ENCODE measurements at regions not wholly inside any gene's neighbourhood (a gene's known extent, or its start where the extent isn't known, plus 50 kb on each side); places are given as distances from the start of the nearest gene placed in this dataset.

DNA sequence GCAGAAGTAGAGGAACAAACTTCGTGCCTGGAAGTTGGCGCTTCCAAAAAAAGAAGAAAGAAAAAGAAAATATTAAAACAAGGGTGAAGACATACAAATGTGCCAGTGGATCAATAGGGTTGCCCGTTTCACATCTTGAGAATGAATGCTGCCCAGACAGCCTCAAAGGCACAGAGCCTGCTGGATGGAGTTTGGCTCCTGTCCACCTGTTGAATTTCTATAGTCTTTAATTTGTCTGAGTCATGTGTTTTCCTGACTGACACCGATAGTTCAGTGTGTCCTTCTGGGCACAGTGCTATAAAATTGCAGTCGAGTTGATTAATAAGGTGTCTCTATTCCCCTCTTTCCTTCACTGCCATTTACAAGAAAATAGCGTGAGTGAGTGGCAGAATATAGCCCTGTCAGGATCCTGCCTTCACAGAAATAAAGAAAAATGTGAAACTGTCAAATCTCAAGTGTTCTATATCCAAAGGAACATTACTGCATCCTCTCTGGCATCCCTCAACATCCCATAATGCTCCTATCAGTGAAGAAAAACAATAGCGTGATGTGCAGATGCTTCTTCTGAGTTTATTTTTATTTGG lies 471.3 kb upstream of the AUTS2 start:
- no peak for DNase-seq

DNA sequence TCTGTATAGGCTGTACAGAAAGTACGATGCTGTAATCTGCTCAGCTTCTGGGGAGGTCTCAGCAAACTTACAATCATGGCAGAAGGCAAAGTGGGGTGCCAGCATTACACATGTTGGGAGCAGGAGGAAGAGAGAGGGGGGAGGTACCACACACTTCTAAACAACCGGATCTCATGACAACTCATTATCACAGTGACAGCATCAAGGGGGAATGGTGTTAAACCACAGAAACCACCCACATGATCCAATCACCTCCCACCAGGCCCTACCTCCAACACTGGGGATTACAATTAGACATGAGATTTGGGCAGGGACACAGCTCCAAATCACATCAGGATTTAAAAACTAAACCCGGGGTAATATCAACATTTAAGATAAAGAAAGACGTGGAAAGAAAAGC lies 468.8 kb upstream of the AUTS2 start:
- no peak for DNase-seq

DNA sequence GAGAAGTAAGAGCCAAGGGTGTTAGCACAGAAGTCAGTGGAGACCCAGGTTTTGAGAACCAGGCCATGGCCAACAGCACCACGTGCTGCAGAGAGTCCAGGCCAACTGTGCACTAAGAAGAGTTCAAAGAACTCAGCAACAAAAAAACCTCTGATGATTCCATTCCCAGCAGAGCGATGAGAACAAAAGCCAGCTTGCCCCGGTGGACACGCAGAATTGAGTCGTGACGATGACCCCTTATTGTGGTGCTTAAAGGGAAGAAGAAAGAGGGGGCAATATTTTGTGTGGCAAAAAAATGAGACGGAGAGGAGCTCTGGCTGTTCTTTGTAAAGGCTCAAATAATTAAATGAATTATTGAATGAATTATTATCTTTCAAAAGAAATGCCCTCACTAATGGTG lies 468.3 kb upstream of the AUTS2 start:
- no peak for DNase-seq

DNA sequence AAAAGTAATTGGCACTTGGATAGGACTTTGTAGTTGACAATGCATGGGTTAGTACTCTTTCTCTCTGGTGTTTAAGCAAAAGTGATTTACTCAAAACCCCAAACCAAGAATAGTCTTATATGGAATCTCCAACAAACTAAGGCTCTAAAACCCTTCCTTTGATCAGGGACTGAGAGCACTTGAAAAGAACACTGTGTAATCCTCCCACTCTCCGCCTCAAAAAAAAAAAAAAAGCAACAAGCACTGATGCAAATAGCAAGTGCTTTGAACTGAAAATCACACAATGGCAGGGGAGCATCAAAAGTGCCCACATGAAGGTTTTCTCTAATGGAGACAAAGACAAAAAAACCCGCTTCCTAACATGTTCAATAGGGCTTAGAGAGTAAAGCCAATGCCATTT lies 467.9 kb upstream of the AUTS2 start:
- no peak for DNase-seq

DNA sequence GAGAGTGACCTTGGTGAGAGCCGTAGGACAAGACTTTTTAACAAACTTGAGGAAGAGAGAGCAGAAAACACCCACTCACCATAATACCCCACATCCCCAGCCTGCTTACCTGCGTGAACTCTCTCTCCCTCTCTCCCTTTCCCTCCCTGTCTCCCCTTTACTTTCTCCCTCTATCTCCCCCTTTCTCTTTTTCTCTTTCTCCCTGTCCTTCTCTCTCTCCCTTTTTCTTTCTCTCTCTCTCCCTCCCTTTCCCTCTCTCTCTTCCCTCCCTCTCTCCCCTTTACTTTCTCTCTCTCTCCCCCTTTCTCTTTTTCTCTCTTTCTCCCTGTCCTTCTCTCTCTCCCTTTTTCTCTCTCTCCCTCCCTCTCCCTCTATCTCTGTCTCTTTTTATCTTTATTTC lies 464.0 kb upstream of the AUTS2 start:
- no peak for DNase-seq

DNA sequence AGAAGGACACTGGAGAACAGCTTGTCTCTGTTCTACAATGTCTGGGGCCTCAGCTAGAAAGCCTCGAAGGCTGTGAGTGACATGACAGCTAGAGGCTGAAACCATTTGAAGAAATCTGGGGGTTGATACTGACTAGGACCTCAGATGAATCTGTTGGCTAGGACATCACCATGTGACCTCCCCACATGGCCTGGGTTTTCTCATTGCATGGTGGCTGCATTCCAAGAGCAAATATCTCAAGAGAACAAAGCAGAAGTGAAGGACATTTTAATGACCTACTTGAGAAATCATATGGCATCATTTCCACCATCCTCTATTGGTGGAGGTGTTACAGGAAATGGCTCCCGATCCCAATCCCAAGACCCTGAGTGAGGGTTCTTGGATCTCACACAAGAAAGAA lies 450.6 kb upstream of the AUTS2 start:
- no peak for DNase-seq

DNA sequence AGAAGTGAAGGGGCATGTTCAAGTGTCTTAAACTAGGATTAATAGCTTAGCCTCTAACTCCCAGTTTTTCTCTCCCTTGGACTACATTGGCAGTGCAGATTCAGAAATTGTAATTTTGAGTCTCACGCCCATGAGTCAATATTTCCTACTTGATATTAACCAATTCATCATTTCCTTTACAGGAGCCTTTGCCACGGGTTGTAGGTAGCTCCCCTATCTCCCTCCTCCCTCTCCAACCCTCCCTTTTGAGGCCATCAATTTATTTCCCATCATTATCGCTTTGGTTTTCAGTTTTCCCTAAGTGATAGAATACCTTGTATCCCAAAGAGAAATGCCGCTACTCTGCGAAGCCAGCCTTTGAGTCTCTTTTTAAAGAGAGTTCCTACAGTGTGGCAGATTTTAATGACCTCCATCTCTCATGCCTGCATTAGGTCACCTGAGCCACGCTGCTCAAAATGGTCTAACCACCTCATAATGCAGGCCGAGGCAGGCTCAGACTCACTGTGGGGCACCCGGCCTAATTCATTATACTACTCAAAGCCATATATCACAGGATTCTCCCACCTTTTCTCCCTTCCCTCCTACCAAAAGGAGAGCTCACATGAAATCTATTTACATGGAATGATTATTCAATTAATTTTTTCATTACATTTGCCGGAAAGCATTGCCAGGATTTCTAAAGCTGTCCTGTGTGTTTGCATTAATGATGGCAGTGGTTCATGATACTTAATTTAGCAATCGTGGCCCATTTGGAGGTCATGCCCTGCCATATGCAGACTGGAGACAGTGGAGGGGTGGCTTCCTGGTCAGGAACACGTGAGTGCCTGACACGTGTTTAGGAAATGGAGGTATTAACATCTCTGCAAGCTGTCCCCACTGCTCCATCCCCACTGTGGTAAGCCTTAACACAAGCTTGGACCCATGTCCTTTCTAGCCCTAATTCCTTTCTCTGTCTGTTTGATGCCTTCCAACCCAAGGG lies 448.2 kb upstream of the AUTS2 start:
- DNase-seq: no peak

DNA sequence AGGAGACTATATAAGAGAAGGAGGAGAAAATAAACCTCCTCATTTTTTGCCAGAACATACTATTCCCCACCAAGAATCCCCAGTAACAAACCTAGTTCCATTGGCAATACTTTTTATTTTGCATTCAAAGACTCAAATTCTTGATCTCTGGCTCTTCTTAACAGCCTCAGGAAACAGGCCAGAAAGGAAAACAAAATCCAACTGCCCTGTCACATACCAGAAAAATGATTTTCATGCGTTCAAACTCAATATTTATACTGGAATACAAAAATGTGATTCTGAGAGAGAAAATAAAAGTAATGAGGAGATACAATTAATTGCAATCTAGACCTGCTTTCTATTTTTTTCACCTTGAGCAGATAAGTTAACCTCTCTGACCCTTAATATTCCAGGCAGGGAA lies 435.9 kb upstream of the AUTS2 start:
- DNase-seq: no peak

DNA sequence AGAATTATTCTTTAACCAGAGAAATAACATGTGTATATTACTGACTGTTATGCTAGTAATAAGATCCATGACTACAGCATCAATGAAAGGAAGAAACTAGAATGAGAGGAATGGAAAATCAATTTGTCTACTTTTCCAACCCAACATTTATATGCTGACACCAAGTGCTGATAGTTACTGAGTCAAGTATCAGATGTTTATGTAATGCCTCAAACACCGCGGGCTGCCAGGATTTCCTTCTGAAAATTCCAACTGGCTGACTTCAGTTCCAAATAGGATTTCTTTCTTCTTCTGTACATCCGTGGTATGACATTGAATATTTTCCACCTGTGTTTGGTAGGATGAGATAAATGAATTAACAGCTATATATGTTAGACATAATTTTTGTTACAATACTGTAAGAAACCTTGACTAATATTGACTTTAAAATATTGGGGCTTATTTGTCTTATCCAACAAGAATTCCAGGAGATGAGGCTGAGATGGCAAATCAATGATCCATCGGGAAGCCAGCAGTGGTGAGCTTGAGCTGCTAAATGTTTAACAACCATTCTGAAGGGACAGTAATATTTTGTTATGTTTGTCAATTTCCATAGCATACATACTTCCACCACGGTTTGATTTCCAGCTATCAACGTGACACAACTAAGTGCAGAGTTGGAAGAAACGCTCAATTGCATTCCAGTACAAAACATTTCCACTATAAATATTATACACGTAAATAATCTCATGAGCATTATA lies 435.2 kb upstream of the AUTS2 start:
- peak; percentile 60 for DNase-seq

DNA sequence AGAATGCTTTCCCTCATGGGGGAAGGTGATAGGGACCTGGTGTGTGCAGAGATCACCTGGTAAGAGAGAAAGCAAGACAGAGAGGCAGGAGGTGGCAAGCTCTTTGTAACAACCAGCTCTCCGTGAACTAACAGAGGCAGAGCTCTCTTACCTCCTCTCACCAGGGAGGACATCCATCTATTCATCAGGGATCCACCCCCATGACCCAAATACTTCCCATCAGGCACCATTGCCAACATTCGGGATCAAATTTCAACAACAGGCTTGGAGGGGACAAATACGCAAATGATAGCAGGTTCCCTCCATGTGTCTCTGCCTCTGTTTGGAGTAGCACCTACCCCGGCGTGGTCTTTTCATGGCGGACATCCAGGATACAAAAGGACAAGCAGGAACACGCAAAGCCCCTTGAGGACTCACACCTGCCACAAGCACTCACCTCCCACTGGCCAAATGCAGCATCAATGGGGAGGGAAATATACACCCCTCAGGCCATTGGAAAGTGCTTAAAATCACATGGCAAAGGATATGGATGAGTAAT lies 431.2 kb upstream of the AUTS2 start:
- DNase-seq: no peak

DNA sequence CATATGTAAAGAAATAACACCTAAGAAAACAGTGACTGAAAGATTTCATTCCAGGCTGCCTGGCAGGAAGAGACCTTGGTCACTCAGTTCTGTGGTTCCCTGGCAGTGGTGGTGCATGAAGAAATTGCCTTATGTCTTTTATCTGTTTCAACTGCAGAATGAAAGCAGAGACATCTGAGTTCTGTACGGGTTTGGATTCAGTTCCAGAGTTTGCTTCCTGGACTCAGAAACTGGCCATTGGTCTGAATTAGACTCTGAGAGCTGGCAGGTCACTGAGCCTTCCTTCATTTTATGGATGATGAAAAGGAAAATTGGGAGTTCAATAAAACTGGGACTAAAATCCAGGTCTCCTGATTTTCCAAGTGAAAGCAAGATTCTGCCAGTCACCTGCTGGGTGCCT lies 428.9 kb upstream of the AUTS2 start:
- DNase-seq: no peak

DNA sequence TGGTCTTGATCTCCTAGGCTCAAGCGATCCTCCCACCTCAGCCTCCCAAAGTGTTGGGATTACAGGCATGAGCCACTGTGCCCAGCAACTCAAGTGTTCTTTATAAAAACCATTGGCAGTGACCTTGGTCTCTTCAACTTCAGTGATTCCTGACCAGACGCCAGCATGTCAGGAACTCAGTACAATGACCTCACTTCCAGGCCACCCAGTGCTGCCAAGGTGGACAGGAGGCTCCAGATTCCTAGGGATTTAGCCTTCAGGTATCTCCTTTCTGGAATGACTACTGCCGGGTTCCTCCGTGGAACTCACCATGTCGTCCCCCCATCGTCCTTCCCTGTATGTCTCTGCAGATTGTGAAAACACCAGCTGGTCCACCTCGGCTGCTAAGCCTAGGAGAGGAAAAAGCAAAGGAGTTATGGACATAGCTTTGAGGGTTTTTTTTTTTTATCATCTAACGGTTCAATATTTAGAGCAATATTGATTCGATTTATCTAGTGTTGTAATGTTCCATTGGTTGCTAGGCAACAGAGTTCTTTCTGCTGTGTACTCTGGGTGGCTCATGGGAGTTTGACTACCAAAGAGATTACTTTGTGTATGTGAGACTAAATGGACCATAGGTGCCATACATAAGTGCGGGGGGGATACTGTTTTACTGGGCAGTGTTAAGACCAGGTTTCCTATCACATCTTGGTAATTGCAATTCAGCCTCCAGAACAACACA lies 425.8 kb upstream of the AUTS2 start:
- no peak for DNase-seq

DNA sequence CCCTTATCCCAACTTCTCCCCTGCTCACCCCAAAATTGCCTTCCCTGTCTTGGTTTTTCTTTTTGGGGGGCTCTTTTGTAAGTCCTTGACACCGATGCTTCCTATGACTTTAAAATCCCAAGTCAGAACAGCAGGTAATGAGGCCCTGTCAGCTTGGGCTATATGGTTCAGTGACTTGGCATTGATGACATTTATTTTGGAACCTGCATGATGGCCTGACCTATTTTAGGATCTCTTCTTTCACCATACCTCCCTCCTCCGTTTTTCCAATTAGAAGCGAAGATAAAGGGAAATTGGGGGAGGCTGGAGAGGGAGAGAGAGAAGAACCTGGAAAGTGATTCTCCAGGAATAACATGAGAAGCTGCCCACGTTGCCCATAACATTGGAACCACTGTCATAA lies 424.9 kb upstream of the AUTS2 start:
- no peak for DNase-seq

DNA sequence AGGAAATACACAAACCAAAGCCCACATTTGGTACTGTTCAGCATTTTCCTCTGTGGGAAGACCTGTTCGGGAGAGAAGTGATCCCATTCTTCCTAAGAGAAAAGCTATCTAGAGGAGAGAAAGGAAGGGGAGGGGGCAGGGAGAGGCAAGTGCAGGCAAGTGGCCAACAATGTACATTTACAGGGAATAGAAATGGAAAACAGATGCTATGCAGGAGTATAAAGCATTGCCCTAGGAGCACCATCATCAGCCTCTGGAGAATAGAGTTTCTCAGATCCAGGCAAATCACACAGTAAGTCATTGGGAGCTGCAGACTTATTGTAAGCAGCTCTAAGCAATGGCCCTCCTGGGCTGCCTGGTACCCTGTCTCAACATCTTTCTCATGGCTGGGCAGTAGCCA lies 424.4 kb upstream of the AUTS2 start:
- peak; percentile 51 for DNase-seq

DNA sequence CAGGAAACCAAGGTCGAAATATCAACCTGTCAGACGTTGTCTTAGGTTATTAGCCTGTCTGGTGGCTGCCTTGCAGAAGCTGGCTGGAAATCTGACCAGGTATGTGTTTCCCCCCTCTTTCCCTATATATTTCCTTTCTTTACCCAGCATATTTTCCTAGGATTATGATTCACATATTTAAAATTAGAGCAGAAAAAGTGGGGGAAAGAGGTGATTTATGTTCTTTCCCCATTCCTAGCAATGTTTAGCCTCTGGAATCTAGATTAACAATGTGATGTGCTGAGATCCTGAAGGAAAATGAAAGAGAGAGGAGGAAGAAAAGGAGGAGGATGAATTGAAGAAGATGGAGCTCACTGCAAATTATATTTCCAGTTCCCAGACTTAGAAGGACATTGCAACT lies 421.4 kb upstream of the AUTS2 start:
- DNase-seq: no peak

DNA sequence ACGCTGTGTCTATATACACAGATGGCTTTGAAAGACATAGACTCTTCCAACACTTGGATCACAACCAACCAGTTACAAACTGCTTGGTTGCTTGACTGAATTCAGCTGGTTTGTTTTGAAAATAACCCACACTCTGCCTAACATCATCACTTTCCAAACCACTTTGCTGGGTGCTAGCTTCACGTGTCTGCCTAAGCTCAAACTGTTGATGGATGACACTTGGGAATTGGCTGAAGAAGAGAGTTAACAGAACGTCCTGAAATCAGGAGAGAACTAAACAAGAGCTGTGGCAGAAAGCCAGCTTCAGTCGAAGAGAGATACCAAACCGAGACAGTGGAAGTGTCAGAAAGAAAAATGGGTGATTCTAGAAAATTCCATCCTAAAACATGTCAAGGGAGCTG lies 420.8 kb upstream of the AUTS2 start:
- no peak for DNase-seq

DNA sequence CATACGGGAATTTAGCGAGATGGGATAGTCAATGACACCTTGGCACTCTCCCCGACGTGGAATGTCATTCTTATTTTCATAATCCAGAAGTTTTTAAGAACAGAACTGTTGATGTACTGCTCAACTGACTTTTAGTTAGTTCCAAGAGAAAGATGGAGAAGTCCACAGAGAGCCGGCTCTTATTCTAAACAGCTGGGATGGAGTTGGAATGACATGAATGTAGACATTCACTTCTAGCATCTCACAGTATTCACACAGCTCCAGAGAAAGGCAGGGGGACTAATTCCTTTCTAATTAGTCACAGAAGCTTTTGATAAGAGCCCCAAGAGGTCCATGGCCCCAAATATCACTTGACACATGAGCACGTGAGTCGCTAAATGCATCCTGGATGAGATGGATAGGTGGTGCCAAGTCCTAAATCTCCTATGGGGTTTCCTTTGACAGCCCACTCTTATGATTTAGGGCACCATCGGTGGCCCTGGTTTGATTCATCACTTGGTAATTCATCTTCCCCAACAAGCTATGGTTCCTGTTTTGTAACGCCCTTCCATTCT lies 420.3 kb upstream of the AUTS2 start:
- no peak for DNase-seq

DNA sequence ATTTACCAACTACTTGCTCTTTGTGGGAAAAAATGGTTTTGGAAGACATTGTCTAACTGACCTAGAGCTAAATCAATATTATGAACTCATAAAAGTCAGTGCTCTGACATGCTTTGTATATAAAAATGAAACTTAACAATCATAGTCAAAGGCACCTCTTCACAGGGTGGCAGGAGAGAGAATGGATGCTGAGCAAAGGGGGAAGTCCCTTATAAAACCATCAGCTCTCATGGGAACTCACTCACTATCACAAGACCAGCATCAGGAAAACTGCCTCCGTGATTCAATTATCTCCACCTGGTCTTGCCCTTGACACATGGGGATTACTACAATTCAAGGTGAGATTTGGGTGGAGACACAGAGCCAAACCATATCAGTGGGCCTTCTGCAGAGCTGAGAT lies 417.6 kb upstream of the AUTS2 start:
- DNase-seq: no peak

DNA sequence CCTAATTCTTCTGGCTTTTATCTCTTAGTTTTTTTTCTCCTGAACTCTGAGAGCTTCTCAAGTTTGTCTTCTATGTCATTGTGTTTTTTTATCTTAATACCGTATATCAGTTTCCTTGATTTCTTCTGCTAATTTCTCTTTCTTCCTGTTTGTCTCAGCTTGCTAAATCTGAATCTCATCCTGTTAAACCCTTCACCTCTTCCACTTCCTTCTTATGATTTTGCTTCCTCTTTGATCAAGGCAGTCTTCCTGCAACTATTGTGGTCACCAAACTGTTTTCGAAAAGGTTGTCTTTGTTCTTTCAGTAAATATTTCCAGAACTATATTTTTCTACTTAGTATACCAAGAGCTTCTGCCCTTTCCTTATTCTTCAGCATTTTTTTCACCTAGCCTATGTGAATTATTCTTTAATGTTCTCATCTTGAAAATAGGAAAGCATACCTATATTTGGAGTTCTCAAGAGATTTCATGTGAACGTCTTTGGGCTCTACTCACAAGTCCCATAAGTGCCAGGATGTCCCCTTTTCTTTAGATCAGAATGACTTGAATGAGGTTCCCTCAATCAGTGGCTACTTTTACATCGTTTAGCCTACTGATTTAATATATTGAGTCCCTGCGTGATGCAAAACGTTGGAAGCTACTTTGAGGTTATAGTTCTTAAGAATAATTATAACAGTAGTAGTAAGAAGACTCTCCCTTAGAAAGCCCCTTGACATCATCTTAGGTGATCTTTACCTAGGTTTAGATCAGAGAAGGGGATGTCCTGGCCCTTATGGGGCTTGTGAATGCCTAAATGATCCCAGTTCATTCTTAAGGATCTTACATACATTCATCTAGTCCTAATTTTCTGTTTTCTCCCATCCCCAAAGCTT lies 415.4 kb upstream of the AUTS2 start:
- DNase-seq: no peak

DNA sequence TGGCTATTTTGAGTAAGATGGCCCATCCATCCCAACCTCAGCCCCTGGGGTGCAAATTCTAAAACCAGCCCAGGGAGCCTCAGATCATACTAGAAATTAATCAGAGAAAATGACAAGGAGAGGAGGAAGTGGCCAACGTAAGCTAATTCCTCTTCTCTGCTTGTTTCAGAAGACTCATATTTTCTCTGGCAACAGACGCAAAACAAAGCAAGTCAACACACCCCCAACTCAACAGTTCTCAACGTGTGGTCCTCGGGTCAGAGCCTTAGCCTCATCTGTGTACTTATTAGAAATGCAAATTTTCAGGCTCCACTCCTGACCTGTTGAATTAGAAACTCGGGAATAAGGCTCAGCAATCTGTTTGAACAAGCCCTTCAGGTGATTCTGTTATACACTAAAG lies 413.9 kb upstream of the AUTS2 start:
- no peak for DNase-seq

DNA sequence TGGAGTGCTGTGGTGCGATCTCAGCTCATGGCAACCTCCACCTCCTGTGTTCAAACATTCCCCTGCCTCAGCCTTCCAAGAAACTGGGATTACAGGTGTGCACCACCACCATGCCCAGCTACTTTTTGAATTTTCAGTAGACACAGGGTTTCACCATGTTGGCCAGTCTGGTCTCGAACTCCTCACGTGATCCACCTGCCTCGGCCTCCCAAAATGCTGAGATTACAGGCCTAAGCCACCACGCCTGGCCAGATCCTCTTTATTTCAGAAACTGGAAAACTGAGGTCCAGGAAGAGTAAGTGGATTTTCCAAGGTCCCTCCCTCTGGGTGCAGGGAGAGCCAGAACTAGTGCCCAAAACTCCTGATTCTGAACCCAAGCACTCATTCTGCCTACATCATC lies 413.1 kb upstream of the AUTS2 start:
- DNase-seq: no peak

DNA sequence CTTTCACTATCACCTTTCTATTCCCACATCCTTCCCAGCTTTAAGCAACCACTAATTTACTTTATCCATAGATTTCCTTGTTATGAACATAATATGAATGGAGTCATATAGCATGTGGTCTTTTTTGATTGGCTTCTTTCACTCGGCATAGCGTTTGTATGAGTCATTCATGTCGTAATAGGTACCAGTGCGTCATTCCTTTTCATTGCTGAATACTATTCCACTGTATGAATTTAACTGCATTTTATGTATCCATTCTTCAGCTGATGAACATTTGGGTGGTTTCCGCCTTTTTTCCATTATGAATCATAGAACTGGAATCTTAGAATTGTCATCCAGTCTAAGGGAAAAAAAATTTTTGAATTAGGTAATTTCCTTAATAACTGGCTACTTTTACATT lies 411.3 kb upstream of the AUTS2 start:
- no peak for DNase-seq
